ENCODE measurements at regions not wholly inside any gene's neighbourhood (a gene's known extent, or its start where the extent isn't known, plus 50 kb on each side); places are given as distances from the start of the nearest gene placed in this dataset.
"Not testable (repeated sequence)": the region's sequence is repeated elsewhere in the genome, so short reads cannot be mapped to it uniquely, and the experiment has no call there.

DNA sequence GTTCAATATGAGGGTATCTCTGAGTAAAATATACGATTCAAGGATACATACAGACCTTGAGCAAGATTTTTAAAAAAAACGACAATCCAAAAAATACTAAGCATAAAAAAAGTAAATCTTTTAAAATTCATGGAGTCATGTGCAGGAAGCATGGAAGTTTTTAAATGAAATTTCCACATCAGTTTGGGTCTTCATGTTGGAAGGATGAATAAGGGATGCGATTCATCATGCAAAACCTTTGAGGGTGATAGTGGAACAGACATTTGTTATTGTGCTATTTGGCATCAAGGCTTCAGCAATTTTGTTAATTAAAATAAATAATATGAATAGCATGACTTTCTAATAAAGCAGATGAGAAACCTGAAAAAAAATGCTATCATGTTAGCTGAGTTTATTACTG, 815.0 kb upstream of the PCDH10 start:
- no peak overlapping the region for H3K4me3 Mint-ChIP-seq
- no peak overlapping the region for H3K27ac Mint-ChIP-seq
- TF ChIP-seq, protein P1, sequence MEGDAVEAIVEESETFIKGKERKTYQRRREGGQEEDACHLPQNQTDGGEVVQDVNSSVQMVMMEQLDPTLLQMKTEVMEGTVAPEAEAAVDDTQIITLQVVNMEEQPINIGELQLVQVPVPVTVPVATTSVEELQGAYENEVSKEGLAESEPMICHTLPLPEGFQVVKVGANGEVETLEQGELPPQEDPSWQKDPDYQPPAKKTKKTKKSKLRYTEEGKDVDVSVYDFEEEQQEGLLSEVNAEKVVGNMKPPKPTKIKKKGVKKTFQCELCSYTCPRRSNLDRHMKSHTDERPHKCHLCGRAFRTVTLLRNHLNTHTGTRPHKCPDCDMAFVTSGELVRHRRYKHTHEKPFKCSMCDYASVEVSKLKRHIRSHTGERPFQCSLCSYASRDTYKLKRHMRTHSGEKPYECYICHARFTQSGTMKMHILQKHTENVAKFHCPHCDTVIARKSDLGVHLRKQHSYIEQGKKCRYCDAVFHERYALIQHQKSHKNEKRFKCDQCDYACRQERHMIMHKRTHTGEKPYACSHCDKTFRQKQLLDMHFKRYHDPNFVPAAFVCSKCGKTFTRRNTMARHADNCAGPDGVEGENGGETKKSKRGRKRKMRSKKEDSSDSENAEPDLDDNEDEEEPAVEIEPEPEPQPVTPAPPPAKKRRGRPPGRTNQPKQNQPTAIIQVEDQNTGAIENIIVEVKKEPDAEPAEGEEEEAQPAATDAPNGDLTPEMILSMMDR (IDR thresholded peaks at IDR 0.05; ENCODE audit: unreplicated experiment), result no peak
- no peaks in the 10 kb centered on the region for H3K4me1 Mint-ChIP-seq
- no peaks in the 10 kb centered on the region for H3K36me3 Mint-ChIP-seq
- H3K9me3 Mint-ChIP-seq, result peaks cover 15% of the 10 kb centered on the region
- no peaks in the 10 kb centered on the region for H3K27me3 Mint-ChIP-seq (ENCODE audit: low read depth)
- no peak for DNase-seq (ENCODE audit: low spot score in 2 of 2, unreplicated experiment in 2 of 2)

DNA sequence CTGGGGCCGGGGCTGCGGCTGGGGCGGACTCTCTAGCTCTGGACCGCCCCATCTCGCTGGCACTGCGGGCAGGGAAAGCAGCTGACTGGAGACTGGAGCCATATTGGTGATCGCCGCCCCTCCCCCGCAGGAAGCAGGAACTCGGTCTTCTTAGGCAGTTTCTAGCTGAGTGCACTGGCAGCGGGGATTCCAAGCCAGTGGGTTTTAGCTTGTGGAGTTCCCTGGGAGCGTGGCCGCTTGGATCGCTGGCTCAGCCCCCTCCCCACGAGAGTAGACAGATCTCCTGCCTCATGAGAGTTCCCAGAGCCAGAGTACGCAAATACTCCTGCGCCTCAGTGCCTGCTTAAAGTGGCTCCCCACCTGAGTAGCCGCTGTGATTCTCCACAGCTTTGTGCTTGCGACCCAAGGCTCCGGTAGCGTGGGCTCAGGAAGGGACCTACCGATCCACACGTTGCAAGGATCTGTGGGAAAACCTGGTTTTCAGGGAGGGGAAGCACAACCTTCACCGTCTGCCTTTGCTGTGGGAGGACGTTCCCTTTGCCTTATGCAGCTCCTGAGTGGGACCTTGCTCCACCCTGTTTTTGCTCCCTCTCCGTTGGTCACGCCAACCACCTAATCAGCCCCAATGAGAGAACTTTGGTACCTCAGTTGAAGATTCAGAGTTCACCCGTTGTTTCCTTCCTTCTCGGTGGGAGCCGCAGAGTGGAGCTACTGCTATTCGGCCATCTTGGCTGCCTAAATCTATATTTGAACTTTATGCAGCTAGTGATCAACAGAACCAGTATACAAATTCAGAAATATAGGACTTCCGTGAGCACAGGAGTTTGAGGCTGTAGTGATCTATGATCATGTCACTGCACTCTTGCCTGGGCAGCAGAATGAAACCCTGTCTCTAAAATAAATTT, 803.9 kb upstream of the PCDH10 start:
- no peaks in the 10 kb centered on the region for H3K4me1 Mint-ChIP-seq
- no peaks in the 10 kb centered on the region for H3K27me3 Mint-ChIP-seq (ENCODE audit: low read depth)
- no peaks in the 10 kb centered on the region for H3K36me3 Mint-ChIP-seq
- DNase-seq (ENCODE audit: low spot score in 2 of 2, unreplicated experiment in 2 of 2), result no peak
- H3K27ac Mint-ChIP-seq, result no peak overlapping the region
- no peak overlapping the region for H3K4me3 Mint-ChIP-seq
- TF ChIP-seq, protein P1 (IDR thresholded peaks at IDR 0.05; ENCODE audit: unreplicated experiment), result no peak
- peaks cover 13% of the 10 kb centered on the region for H3K9me3 Mint-ChIP-seq

DNA sequence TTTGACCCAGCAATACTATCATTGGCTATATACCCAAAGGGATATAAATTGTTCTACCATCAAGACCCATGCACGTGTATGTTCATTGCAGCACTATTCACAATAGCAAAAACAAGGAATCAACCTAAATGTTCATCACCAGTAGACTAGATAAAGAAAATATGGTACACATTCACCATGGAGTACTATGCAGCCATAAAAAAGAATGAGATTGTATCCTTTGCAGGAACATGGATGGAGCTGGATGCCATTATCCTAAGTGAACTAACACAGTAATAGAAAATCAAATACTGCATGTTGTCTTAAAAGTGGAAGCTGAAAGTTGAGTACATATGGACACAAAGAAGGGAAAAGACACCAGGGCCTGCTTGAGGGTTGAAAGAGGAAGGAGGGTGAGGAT, 803.1 kb upstream of the PCDH10 start:
- H3K27me3 Mint-ChIP-seq (ENCODE audit: low read depth), result no peaks in the 10 kb centered on the region
- no peaks in the 10 kb centered on the region for H3K4me1 Mint-ChIP-seq
- no peak for DNase-seq (ENCODE audit: low spot score in 2 of 2, unreplicated experiment in 2 of 2)
- no peaks in the 10 kb centered on the region for H3K36me3 Mint-ChIP-seq
- TF ChIP-seq, protein P1 (IDR thresholded peaks at IDR 0.05; ENCODE audit: unreplicated experiment), result no peak
- H3K4me3 Mint-ChIP-seq, result no peak overlapping the region
- no peak overlapping the region for H3K27ac Mint-ChIP-seq
- H3K9me3 Mint-ChIP-seq, result peaks cover 13% of the 10 kb centered on the region

DNA sequence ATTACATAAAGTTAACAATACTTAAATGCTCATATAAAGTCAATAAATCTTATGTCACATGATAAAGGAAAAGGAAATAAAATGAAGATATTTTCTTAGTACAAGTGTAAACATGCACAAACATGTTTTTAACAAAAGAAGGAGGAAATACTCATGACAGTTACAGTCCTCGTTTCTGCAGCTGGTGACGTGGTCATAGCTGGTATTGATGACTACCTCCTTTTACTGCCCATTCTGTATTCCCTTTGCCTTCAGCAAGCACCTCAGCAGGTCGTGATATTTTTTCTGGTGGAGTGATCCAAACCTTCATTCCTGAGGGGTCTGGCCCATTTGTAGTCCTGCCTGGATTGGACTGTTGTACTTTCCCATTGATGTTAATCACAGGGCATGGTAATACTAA, 797.5 kb upstream of the PCDH10 start:
- not testable (repeated sequence) for H3K27ac Mint-ChIP-seq; H3K36me3 Mint-ChIP-seq; H3K4me3 Mint-ChIP-seq; H3K27me3 Mint-ChIP-seq (ENCODE audit: low read depth); H3K4me1 Mint-ChIP-seq; DNase-seq (ENCODE audit: low spot score in 2 of 2, unreplicated experiment in 2 of 2)
- peaks cover 30% of the 10 kb centered on the region for H3K9me3 Mint-ChIP-seq

DNA sequence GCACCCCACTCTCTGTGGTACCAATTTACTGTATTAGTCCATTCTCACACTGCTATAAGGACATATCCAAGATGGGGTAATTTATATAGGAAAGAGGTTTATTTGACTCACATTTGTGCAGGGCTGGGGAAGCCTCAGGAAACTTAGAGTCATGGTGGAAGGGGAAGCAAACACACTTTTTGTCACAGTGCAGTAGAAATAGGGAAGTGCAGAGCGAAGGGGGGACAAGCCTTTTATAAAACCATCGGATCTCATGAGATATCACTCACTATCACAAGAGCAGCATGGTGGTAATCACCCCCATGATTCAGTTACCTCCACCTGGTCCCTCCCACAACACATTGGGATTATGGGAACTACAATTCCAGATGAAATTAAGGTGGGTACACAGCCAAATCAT, 766.9 kb upstream of the PCDH10 start:
- TF ChIP-seq, protein P1 (IDR thresholded peaks at IDR 0.05; ENCODE audit: unreplicated experiment), result no peak
- H3K4me3 Mint-ChIP-seq, result no peak overlapping the region
- no peaks in the 10 kb centered on the region for H3K27me3 Mint-ChIP-seq (ENCODE audit: low read depth)
- no peak for DNase-seq (ENCODE audit: low spot score in 2 of 2, unreplicated experiment in 2 of 2)
- no peak overlapping the region for H3K27ac Mint-ChIP-seq
- H3K4me1 Mint-ChIP-seq, result no peaks in the 10 kb centered on the region
- no peaks in the 10 kb centered on the region for H3K36me3 Mint-ChIP-seq
- H3K9me3 Mint-ChIP-seq, result peaks cover 3% of the 10 kb centered on the region

DNA sequence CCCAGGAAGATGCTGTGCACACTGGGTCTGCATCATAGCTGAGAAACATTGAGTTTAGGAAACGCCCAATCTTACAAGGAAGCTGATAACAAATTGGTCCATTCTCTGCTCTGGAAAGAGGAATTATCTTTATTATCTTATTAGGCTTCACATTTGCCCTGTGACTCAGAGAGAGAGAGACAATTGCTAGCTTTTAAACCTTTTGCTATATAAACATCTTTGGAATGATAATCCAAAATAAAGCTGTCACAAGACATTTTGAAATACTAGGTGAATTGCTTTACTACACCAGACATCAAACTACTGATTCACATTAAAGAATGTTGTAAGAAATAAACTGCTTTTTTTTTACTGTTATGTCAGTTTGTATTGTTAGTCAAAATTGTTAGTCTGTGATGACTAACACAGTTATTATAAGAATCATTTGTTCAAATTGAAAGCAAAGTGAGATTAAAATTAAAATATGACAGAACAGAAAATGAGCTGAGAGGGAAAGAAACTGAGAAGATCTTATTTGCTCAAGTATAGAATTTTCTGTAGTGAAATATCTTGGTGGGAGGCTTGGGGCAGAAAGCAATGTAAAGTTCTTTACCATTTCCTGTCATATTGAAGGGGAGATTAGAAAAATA, 765.4 kb upstream of the PCDH10 start:
- TF ChIP-seq, protein P1 (IDR thresholded peaks at IDR 0.05; ENCODE audit: unreplicated experiment), result no peak
- Mint-ChIP-seq H3K27me3 (ENCODE audit: low read depth) (no peaks in the 10 kb centered on the region), H3K36me3 (no peaks in the 10 kb centered on the region), H3K4me1 (no peaks in the 10 kb centered on the region), H3K4me3 (no peak overlapping the region), H3K9me3 (peaks cover 3% of the 10 kb centered on the region), H3K27ac (no peak overlapping the region)
- no peak for DNase-seq (ENCODE audit: low spot score in 2 of 2, unreplicated experiment in 2 of 2)
